ENCODE measurements at regions not wholly inside any gene's neighbourhood (a gene's known extent, or its start where the extent isn't known, plus 50 kb on each side); places are given as distances from the start of the nearest gene placed in this dataset.

DNA sequence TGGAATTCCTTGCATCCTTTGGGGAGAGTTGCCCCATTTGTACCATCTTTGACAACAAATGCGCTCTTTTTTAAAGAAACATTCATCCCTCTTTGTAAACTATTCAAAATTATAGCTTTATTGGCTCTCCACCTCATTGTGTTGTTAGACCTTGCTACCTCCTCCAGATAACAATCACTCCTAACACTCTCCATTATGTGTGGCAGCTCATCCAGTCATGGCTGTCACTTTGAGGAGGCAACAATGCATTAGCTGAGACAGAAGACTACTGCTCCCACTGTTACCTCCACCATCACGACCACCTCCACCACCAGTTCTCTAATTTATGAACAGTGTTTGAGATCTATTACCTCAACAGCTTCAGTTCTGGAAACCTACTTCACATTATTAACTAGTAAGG lies 339.1 kb downstream of the FRK start:
- no peak for DNase-seq

DNA sequence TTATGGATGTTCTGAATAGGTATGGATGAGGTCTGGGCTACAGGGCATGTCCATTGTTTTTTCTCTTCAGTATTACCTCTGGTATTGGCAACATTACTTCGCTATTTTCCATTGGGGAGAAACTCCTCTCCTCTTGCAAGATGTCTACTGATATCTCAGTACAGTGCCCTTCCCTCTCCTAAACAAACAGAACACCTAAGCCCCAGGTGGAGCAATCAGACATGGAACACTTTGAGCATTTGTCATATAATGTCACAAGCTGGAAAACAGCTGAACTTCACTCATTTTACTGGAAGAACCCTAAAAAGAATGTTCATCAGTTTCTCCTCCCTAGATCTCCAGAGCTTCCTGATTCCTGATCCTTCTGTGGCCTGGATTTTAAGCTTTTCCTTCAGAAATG lies 339.8 kb downstream of the FRK start:
- DNase-seq: no peak

DNA sequence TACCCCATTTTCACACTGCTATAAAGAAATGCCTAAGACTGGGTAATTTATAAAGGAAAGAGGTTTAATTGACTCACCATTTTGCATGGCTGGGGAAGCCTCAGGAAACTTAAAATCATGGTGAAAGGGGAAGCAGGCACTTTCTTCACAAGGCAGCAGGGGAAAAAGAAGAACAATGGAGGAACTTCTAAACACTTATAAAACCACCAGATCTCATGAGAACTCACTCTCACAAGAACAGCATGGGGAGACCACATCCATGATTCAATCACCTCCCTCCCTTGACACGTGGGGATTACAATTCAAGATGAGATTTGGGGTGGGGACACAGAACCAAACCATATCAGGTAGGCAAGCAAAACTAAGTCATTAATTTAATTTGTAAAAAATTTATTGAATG lies 343.2 kb downstream of the FRK start:
- DNase-seq: no peak

DNA sequence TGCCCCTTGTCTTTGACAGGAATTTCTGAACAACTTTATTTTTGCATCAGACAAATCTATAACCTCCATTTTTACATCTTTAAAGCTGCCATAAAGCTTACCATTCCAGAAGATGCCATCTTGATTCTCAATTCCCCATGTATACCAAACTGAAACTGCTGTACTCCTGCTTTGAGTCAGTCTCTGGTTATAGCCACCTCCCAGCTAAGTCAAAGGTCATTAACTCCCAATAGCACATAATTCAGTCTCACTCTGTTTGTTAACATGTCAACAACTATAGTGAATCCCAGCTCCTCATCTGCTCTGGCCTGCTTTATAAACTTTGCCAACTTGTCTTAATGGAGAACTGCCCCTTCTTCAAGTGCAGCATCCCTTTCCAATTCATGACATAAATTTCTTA lies 343.6 kb downstream of the FRK start:
- no peak for DNase-seq

DNA sequence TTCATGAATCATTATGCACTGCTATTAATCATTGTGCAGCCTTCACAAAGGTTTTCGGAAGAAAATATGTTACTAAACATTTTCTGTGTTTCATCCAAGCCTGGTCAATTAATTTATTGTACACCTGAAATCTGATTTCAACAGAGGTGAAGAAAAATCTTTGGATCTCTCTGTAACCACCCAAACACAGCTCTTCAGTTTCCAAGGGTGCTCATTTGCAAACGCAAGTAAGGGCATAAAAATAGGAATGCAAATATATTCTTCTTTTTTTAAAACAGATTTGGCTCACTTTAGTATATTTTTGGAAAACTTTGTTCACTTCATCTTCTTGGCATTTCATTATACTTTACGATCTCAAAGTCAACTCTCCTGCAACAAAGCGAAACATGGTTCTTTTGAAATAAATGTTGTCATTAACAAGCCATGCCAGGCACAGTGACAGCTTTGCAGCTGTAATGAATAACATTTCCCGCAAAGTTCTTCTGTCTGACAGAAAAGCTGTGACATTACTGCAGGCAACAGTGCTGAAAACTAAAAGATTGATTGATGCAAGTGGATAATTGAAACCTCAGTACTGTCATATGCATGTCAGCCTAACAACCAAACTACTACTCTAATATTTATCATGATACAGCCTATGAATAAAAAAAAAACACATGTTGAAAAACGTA lies 348.3 kb downstream of the FRK start:
- DNase-seq: no peak

DNA sequence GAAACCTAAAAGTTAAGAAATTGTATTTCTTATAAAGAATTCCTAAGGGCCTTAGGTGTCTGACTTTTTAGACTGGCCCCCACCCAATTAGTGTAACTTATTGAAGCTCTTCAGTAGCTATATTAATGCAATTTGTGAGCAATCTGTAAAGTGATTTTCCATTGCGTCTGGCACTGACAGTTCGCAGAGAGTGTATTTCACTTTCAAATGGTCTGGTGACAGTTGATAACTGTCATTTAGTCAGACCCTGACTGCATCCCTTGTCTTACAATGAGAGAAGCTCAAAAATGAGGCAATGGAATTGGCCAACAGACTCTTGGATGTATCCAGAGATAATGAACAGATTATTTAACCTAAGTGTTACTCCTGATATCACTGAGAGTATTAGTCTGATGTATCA lies 351.8 kb downstream of the FRK start:
- DNase-seq: no peak

DNA sequence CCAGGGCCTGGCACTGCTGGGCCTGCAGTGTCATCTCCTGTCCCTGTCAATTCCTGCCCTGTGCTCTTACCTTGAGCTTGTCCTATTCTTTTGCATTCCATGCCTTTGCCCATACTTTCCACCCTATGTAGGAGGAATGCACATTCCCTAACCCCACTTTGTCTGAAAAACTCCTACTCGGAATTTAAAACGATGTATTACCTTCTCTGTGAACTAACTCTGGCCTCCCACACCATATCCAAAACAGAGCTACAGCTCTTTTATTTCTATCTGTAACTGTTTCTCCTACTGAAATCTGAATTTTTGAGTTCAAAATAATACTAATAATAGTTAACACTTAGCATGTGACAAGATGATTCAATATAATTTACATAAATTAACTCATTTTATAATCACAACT lies 353.7 kb downstream of the FRK start:
- DNase-seq: no peak

DNA sequence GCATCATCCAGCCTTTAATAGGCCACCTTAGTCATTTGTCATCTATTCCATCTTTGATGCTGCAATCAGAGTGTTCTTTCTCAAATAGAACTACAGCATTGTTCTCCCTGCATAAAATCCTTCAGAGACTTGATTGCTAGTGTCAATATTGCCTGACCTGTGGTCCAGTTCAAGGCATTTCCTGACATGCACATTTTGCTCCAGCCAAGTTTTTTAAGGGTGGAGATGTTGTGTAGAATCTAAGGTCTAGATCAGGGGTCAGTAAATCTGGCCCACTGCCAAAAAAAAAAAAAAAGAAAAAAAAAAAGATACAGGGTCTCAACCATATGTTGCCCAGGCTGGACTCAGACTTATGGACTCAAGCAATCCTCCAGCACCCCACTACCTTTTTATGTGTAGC lies 354.4 kb downstream of the FRK start:
- no peak for DNase-seq

DNA sequence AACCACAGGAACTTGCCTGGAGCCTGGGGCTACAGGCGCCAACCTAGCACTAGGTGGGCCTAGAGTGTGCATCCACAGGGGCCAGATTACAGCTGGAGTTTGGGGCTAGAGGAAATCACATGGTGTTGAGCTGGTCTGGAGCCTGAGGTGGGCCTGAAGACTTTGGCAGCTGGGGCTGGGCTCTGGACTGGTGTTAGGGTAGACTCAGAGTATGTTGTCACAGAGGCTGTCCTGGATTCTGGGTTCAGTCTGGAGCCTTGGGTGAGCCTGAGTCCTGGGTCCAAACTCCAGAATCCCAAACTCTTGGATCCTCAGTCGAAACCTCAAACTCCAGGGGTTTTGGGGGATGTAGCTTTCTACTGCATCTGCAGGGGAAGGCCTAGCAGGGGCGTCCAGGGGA lies 356.7 kb downstream of the FRK start:
- no peak for DNase-seq

DNA sequence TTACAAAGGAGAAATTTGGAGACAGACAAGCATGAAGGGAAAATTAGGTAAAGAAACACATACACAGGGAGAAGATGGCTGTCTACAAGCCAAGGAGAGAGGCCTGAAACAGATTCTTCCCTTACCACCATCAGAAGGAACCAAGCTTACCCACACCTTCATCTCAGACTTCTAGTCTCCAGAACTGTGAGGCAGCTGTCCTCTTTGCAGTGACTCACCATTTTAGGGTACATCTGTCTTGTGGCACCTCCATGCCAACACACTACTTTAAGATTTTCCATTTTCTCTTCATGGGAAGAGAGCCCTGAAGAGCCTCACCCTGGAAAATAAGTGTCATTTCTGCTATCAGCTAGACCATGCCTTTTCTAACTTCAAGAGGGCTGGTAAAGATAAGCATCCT lies 369.3 kb downstream of the FRK start:
- DNase-seq: peak in 1 of 58 donors; percentile 6

DNA sequence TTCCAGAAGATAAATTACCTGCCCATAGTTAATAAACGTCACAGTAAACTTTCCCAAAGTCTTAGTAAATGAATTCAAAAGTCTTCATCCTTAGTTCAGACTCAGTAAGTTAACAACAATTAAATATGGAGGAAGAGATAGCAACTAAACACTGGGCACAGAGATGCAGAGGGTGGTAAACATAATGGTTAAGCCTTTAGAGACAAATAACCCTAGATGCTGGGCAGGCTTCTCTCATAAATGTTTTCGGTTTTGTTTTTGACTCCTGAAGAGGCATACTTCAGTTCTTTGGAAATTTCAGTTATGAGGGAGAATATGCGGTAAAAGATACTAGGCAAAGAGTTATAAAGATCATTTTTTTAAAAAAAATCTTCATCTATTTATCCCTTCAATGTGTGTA lies 369.8 kb downstream of the FRK start:
- no peak for DNase-seq

DNA sequence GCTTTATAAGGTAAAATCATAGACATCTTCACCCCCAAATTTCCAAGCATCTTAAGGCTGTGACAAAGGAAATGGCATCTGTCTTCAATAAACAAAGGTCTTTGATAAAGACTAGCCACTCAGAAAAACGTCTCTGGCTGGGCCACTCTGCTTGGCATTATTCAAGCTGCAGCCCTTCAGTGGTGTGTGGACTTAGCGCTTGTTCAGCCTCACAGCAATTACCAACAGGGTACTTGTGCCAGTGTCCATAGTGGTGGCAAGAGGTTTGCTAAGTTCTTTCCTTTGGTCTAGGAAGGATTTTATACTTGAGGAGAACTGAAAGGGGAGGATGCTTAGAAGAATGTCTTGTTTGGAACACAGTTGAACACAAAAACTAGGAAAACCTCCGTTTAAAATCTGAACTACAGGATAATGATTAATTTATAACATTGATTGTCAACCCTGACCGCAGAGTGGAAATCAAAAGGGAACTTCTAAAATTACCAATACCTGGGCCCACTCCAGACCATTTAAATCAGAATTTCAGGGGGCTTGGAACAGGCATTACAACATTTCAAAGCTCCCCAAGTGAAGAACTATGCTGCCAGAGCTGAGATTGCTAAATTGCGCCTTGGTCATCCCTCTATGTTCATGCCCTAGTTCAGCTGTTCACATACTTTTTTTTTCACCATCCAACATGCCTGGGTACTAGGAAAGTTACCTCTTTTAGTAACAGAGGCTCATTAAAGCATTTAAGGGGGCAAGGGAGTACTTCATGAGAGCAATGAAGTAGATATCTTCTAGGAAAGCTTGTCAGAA lies 378.5 kb downstream of the FRK start:
- no peak for DNase-seq

DNA sequence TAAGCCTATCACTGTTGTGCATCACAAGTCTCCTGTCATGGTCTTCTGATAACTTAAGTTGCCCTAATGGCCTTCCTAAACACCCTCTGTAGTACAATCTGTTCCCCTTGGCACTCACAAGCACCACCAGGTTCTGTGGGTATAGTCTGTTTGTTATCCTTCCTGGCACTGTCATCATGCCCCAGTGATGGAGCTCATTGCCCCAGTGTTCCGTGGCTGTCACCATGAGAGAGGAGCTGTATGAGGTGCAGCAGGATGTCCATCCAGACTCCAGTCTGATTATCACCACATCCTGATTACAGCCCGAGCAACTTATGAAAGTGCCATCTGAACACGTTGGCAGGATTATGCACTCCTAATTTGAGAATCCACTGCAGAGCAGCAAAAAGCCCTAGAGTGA lies 380.1 kb downstream of the FRK start:
- DNase-seq: no peak

DNA sequence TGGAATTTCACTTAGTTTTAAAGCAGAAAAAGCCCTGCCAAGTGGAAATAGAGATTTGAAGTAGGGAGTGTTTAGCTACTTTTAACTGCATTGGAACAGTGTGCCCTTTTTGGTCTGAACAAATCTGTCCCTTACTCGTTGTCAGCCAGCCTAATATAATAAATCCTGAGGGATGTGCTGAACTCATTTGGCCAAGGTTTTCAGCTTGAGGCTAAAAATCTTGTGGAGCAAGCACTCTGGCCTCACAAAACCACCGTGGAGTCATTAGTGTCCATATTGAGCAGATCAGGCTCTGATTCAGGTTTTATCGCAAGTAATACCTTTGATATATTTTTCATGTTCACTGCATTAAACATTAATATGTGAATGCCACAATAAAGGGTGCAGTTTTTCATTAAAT lies 383.5 kb downstream of the FRK start:
- no peak for DNase-seq

DNA sequence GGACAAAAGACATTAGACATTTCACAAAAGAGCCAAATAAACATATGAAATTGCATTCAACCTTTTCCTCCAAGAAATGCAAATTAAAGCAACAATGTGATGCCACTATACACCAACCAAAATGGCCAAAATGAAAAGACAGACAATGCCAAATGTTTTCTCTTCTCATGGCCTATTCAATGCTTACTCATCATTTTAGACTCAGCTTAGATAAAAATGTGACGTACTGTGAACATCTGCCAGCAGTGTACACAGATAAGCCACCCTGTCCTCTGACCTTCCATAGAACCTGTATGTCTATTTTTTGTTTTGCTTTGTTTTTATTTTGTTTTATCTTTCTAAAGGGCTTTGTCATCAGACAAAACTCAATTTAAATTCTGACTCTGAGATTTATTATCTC lies 385.2 kb downstream of the FRK start:
- DNase-seq: no peak

DNA sequence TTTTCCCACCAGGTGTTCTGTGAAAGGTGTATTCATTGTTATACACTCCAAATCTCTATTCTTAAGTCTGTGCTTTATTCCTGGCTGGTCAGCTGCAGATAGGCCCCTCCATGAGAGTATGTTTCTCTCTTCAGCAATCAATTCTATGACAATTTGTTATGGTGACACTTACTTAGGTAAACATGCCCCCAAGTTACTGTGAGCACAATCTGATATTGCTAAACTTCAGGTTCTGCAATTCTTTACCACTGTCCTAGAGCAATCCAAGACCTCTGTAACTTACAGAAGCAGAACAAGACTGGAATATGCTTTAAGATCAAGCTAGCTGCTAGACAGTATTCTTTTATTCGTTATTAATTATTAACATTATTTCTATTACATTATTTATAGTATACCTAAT lies 391.9 kb downstream of the FRK start:
- no peak for DNase-seq

DNA sequence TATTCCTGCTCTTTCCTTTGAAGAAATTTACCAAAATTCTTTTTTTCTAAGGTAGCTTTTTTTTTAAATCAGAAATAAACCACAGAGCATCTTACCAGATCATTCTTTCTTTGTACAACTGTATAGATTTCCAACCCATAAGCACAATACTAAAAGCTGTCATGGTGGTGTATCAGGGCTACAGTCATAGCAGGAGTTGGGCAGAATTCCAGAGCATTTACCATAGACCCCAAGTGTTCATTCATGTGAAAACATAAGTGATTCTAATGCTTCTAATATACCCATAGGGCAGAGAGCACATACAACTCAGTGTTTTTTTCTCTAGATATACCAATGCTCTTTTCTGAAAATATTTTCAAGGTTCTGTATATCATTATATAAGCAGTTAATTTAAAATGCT lies 392.5 kb downstream of the FRK start:
- no peak for DNase-seq

DNA sequence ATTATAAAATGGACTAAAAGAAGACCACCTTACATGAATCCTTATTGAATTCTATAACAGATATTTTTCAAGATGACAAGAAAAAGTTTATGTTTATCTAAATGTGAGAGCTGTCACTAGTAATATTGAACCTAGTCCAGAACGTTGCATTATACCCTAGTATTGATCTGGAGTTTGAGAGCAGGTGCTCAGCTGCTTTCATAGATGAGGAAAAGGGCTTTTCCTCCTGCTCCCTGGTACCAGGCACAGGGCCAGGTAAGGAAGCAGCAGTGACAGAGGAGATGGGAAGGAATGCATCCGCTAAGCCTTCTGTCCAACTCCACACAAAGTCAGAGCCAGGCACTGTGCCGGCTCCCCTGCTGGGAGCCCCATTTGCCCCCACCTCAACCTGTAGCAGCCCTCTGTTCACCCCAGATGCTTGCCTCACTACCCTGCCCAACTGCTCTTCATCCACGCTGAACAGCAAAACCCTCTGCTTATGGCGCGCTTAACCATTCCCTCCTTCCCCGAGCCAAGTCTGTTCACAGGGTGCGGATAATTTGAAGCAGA lies 393.1 kb downstream of the FRK start:
- DNase-seq: no peak

DNA sequence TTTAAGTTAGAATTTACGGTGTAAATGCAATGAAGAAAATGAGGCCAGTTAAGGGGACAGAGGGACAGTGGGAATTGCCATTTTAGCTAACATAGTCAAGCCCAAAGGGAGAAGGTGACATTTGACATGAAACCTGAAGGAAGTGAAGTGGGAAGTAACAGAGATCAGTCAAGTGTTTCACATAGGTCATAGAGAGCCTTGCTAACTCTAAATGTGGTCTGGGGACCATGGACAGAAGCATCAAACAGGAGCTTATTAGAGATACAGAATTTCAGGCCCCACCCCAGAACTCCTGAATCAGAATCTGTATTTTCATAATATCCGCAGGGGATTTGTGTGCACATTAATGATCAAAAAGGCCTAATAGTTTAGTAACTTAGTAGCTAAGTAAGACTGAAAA lies 393.7 kb downstream of the FRK start:
- DNase-seq: no peak

DNA sequence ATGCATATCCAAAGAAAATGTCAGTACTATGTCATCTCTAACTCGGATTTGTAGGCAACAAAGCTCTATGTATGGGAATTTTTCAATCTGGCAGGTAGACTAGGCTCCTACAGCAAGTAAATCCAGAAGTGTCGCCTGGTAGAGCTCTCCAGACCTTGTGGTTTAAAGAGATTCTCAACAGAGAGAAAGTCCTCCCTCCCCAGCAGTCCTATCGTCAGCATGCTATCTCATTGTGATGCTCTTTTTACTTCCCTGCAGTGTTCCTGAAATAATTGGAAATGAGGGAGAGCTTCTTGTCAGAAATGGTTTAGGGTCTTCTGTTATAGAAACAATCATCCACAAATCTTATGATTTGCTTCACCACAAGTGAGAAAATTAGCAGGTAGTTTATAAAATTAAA lies 395.4 kb downstream of the FRK start:
- no peak for DNase-seq

DNA sequence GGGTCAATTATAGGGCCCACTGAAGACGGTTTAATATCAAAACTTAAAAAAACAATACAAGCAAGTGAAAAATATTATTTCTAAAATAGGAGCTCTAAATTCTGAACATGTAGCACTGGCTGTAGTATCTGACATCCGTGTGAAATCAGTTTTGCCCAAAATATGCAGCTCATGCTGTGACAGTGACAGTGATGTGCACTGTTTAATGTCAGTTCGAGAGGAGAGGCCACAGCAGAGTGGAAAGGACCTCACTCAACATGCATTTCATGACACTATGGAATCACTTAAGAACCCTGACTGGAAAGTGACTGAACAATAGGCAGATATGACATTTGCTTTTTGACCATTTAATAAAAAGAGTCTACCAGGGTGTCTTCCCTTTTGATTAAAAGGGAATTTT lies 397.0 kb downstream of the FRK start:
- DNase-seq: no peak

DNA sequence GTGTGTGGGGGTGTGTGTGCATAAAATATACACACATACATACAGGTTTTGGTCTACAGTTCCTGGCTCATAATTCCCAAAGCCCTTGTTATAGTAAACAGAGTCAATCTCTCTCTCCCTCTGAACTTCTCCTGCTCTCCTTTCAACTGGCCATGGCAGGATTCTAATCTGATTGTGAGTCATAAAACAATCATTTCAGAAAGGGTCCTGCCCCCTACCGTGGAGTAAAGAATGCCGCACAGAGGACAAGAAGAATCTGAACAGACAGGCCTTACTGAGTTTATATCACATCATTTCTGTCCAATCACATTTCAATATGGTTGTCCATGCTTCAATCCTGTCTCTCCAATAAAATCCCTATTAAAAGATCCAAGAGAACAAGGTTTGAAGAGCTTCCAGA lies 416.9 kb downstream of the FRK start:
- DNase-seq: no peak

DNA sequence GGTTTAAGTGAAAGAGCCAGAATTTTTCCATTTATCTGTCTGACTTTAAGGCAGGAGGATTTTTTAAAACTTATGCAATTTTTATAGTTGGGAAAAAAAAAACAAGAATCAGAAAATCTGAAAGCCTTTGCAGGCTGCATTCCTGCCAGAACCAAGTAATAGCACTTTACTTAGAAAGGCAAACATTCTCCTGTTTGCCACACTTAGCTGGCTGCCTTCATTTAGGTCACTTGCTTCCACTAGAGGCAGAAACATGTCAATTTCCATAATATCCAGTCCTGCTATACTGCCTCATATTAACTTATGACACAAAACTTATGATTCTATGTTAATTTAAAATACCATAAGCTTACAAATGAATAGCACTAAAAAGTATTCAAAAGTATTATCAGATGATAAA lies 425.8 kb downstream of the FRK start:
- DNase-seq: no peak
